ENCODE measurements at regions not wholly inside any gene's neighbourhood (a gene's known extent, or its start where the extent isn't known, plus 50 kb on each side); places are given as distances from the start of the nearest gene placed in this dataset.

DNA sequence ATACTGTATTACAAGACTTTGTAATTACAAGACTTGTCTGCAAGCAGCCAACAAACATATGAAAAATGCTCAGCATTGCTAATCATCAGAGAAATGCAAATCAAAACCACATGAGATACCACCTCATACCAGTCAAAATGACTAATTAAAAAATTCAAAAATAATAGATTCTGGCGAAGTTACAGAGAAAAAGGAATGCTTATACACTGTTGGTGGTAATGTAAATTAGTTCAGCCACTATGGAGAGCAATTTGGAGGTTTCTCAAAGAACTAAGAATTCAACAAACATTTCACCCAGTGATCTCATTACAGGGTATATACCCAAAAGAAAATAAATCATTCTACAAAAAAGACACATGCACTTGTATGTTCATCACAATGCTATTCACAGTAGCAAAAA, 617.5 kb upstream of the CCDC54 start:
- no peak overlapping the region for H3K4me3 ChIP-seq (ENCODE audit: low read length)
- no peaks in the 10 kb centered on the region for H3K27me3 ChIP-seq (ENCODE audit: control insufficient read depth, insufficient read depth)
- no peak for ATAC-seq
- no peak overlapping the region for H3K27ac ChIP-seq (ENCODE audit: low read length)
- intact Hi-C loops (cut with DNase I) = no loop called here
- no peak for DNase-seq
- no peaks in the 10 kb centered on the region for H3K9me3 ChIP-seq (ENCODE audit: control insufficient read depth, low read length)
- 80% methylated on average over 1 of the region's 1 CpG for whole genome bisulfite sequencing
- H3K4me1 ChIP-seq (ENCODE audit: control insufficient read depth, insufficient read depth, low read length) = no peaks in the 10 kb centered on the region

DNA sequence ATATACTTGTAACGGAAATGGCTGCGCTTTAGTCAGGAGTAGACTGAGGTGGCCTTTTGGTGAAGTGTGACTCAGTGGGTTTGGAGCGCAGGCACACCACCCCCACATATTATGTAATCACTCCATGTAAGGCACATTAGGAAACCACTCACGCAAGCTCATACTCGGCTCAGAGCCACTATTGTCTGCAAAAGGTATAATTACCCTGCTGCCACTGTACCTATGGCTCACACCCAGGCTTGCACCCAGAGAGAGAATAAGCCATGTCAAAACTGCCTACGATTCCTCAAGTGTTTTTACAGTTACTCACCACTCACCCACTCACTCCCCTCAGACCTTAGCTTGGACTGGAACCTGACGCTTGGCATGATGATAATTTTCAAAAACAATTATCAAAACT, 611.9 kb upstream of the CCDC54 start:
- WGBS = 84% methylated on average over 7 of the region's 7 CpGs
- no peak for DNase-seq
- H3K27me3 ChIP-seq (ENCODE audit: control insufficient read depth, insufficient read depth) = no peaks in the 10 kb centered on the region
- H3K4me3 ChIP-seq (ENCODE audit: low read length) = no peak overlapping the region
- H3K27ac ChIP-seq (ENCODE audit: low read length) = no peak overlapping the region
- ATAC-seq = no peak
- H3K4me1 ChIP-seq (ENCODE audit: control insufficient read depth, insufficient read depth, low read length) = no peaks in the 10 kb centered on the region
- intact Hi-C loops (cut with DNase I) = no loop called here
- H3K9me3 ChIP-seq (ENCODE audit: control insufficient read depth, low read length) = no peaks in the 10 kb centered on the region

DNA sequence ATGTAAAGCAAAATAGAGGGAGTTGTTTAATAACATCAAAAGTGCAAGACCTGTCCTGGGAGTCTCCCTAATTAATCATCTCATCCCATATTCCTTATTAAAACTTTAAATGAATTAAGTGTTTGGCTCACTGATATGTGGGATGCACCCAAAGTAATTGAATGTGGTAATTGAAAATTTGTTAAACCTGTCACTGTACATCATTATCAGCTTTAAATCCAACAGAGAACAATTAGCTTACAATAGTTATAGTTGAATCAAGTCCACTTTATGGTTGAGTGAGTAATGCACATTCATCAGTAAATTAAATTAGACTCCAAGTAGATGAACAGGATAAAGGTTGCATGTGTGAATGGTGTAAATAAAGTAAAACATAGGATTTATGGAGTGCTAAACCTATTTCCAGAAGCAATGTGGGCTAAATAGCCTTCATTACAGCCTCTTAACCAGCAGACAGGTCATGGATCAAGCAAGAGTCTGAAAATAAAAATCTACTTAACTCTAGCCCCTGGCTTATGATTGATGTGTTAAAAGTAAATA, 608.2 kb upstream of the CCDC54 start:
- no peaks in the 10 kb centered on the region for H3K9me3 ChIP-seq (ENCODE audit: control insufficient read depth, low read length)
- ATAC-seq (no peak), DNase-seq (no peak)
- H3K4me1 ChIP-seq (ENCODE audit: control insufficient read depth, insufficient read depth, low read length) = no peaks in the 10 kb centered on the region
- no peak overlapping the region for H3K27ac ChIP-seq (ENCODE audit: low read length)
- intact Hi-C loops (cut with DNase I) = no loop called here
- no peaks in the 10 kb centered on the region for H3K27me3 ChIP-seq (ENCODE audit: control insufficient read depth, insufficient read depth)
- no peak overlapping the region for H3K4me3 ChIP-seq (ENCODE audit: low read length)

DNA sequence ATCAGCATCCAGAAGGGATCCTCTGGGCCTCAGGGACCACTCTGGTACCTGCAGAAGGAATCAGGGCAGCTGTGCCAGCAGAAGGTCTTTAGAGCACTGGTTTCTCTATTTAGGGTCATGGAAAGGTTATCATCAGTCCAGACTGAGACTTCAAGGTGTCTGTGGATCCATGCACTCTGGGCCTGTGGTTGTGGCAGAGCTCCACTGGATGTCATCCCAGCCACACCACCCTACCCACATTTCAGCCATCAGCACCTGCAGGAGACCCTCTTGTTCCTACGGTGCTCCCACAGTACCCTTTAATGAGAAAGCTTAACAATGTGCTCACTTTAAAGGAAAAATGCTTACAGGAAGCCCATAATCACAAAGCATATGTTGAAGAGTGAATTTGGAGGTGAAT, 603.4 kb upstream of the CCDC54 start:
- DNase-seq (no peak), ATAC-seq (no peak)
- Histone ChIP-seq H3K27ac (ENCODE audit: low read length) (no peak overlapping the region), H3K4me3 (ENCODE audit: low read length) (no peak overlapping the region), H3K27me3 (ENCODE audit: control insufficient read depth, insufficient read depth) (no peaks in the 10 kb centered on the region), H3K9me3 (ENCODE audit: control insufficient read depth, low read length) (no peaks in the 10 kb centered on the region), H3K4me1 (ENCODE audit: control insufficient read depth, insufficient read depth, low read length) (no peaks in the 10 kb centered on the region)
- intact Hi-C loops (cut with DNase I) = no loop called here
- WGBS = 69% methylated on average over 1 of the region's 1 CpG

DNA sequence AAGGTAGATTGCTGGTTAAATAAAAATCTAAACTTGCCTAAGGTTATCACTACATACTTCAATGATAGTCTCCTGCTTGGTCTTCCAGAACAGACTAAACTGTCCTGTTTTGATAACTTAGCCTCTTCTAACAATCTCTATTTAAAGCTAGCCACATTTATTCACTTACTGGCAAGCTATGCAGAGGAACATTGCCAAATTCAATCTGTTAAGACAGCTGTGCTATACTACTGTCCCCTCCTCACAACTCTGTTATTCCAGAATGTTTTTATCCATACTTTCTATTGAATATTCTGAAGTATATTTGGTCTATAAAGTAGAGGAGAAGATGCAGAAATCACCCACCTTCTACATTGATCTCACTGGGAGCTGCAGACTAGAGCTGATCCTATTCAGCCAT, 594.0 kb upstream of the CCDC54 start:
- no peak for DNase-seq
- no peaks in the 10 kb centered on the region for H3K4me1 ChIP-seq (ENCODE audit: control insufficient read depth, insufficient read depth, low read length)
- no peaks in the 10 kb centered on the region for H3K9me3 ChIP-seq (ENCODE audit: control insufficient read depth, low read length)
- no peak overlapping the region for H3K27ac ChIP-seq (ENCODE audit: low read length)
- no peak overlapping the region for H3K4me3 ChIP-seq (ENCODE audit: low read length)
- no peak for ATAC-seq
- no peaks in the 10 kb centered on the region for H3K27me3 ChIP-seq (ENCODE audit: control insufficient read depth, insufficient read depth)
- intact Hi-C loops (cut with DNase I) = no loop called here

DNA sequence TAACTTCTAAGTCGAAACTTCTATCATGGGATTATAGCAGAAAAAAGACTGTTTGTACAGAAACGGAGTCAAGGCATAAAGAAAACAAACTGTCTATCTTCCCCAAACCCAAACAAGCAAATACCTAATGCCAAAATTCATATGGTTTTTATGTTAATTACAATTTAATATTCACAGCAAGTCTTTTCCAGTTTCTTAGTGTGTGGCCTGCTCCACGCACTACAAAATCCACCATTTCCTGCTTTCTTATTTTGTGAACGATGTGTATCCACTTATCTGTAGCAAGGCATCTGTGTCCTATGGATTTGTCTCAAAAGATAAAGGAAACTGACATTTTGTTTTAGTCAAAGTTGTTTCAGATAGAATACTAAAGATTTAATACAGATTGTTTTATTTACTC, 588.0 kb upstream of the CCDC54 start:
- no peak overlapping the region for H3K4me3 ChIP-seq (ENCODE audit: low read length)
- H3K27me3 ChIP-seq (ENCODE audit: control insufficient read depth, insufficient read depth) = no peaks in the 10 kb centered on the region
- intact Hi-C loops (cut with DNase I) = no loop called here
- ATAC-seq (no peak), DNase-seq (no peak)
- no peaks in the 10 kb centered on the region for H3K4me1 ChIP-seq (ENCODE audit: control insufficient read depth, insufficient read depth, low read length)
- no peak overlapping the region for H3K27ac ChIP-seq (ENCODE audit: low read length)
- no peaks in the 10 kb centered on the region for H3K9me3 ChIP-seq (ENCODE audit: control insufficient read depth, low read length)
- WGBS = 74% methylated on average over 4 of the region's 4 CpGs

DNA sequence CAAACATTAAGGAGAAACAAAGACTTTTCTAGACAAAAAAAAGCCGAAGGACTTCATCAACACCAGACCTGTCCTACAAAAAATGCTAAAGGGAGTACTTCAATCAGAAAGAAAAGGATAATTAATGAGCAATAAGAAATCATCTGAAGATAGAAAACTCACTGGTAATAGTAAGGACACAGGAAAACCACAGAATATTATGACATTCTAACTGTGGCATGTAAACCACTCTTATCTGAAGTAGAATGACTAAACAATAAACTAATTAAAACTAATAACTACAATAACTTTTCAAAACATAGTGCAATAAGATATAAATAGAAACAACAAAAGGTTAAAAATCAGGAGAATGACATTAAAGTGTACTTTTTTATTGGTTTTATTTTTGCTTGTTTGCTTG, 584.5 kb upstream of the CCDC54 start:
- Histone ChIP-seq H3K27ac (ENCODE audit: low read length) (no peak overlapping the region), H3K9me3 (ENCODE audit: control insufficient read depth, low read length) (no peaks in the 10 kb centered on the region), H3K27me3 (ENCODE audit: control insufficient read depth, insufficient read depth) (no peaks in the 10 kb centered on the region), H3K4me3 (ENCODE audit: low read length) (no peak overlapping the region), H3K4me1 (ENCODE audit: control insufficient read depth, insufficient read depth, low read length) (no peaks in the 10 kb centered on the region)
- intact Hi-C loops (cut with DNase I) = no loop called here
- no peak for ATAC-seq
- 92% methylated on average over 1 of the region's 1 CpG for WGBS
- no peak for DNase-seq

DNA sequence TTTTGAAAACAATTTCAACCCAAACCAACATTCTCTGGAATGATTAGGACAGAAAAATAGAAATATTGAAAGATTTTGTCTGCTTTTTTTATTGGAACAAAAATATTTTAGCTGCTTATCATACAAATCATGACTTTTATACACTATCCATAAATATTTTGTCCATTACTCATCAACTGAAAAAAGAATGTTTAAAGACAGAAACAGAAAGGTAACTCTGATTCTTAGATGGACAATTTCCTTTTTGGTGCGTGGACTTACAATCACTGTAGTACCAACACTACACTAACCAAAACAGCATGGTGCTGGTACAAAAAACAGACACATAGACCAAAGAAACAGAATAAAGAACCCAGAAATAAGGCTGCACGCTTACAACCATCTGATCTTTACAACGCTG, 582.8 kb upstream of the CCDC54 start:
- no peaks in the 10 kb centered on the region for H3K4me1 ChIP-seq (ENCODE audit: control insufficient read depth, insufficient read depth, low read length)
- H3K9me3 ChIP-seq (ENCODE audit: control insufficient read depth, low read length) = no peaks in the 10 kb centered on the region
- ATAC-seq (no peak), DNase-seq (no peak)
- intact Hi-C loops (cut with DNase I) = no loop called here
- H3K27me3 ChIP-seq (ENCODE audit: control insufficient read depth, insufficient read depth) = no peaks in the 10 kb centered on the region
- no peak overlapping the region for H3K27ac ChIP-seq (ENCODE audit: low read length)
- WGBS = 95% methylated on average over 3 of the region's 3 CpGs
- no peak overlapping the region for H3K4me3 ChIP-seq (ENCODE audit: low read length)

DNA sequence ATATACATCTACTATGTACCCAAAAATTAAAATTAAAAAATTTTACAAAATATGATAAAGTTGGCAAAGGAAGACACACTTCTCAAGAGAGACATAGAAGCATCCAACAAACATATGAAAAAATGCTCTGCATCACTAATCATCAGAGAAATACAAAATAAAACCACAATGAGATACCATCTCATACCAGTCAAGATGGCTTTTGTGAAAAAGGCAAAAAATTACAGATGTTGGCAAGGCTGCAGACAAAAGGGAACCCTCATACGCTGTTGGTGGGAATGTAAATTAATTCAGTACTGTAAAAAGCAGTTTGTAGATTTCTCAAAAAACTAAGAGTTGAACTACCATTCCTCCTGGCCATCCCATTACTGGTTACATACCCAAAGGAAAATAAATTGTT, 581.7 kb upstream of the CCDC54 start:
- Histone ChIP-seq H3K4me1 (ENCODE audit: control insufficient read depth, insufficient read depth, low read length) (no peaks in the 10 kb centered on the region), H3K27ac (ENCODE audit: low read length) (no peak overlapping the region), H3K27me3 (ENCODE audit: control insufficient read depth, insufficient read depth) (no peaks in the 10 kb centered on the region), H3K9me3 (ENCODE audit: control insufficient read depth, low read length) (no peaks in the 10 kb centered on the region), H3K4me3 (ENCODE audit: low read length) (no peak overlapping the region)
- DNase-seq = no peak
- ATAC-seq = no peak
- 94% methylated on average over 1 of the region's 1 CpG for WGBS
- intact Hi-C loops (cut with DNase I) = no loop called here

DNA sequence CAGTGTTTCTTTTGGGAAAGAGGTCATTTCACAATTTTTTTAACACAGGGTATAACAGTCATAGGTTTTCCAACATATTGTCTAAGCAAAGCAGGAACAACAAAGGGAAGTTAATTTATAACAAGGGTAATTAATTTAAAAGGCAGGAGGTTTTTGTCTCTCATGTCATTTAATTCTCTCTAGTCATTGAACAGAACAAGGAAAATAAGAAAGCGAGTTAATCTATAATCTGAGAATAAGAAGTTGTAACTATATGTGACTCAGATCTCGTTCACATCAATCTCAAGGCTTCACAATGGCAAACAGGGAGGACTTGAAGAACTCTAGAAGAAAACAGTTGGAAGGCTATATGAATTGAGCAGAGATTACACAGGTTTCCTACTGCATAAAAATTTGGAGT, 579.8 kb upstream of the CCDC54 start:
- Histone ChIP-seq H3K4me1 (ENCODE audit: control insufficient read depth, insufficient read depth, low read length) (no peaks in the 10 kb centered on the region), H3K4me3 (ENCODE audit: low read length) (no peak overlapping the region), H3K27me3 (ENCODE audit: control insufficient read depth, insufficient read depth) (no peaks in the 10 kb centered on the region), H3K27ac (ENCODE audit: low read length) (no peak overlapping the region), H3K9me3 (ENCODE audit: control insufficient read depth, low read length) (no peaks in the 10 kb centered on the region)
- intact Hi-C loops (cut with DNase I) = no loop called here
- no peak for DNase-seq
- 92% methylated on average over 2 of the region's 2 CpGs for WGBS
- no peak for ATAC-seq

DNA sequence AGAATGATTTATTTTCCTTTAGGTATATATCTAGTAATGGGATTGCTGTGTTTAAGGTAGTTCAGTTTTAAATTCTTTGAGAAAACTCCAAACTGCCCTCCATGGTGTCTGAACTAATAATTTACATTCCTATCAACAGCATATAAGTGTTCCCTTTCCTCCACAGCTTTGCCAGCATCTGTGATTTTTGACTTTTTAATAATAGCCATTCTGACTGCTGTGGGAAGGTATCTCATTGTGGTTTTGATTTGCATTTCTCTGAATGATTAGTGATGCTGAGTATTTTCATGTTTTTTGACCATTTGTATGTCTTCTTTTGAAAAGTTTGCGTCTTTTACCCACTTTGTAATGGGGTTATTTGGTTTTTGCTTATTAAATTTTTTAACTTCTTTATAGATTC, 571.6 kb upstream of the CCDC54 start:
- no peak overlapping the region for H3K27ac ChIP-seq (ENCODE audit: low read length)
- no peak for ATAC-seq
- no peaks in the 10 kb centered on the region for H3K27me3 ChIP-seq (ENCODE audit: control insufficient read depth, insufficient read depth)
- H3K9me3 ChIP-seq (ENCODE audit: control insufficient read depth, low read length) = no peaks in the 10 kb centered on the region
- no peaks in the 10 kb centered on the region for H3K4me1 ChIP-seq (ENCODE audit: control insufficient read depth, insufficient read depth, low read length)
- no peak for DNase-seq
- no peak overlapping the region for H3K4me3 ChIP-seq (ENCODE audit: low read length)
- intact Hi-C loops (cut with DNase I) = no loop called here
- 89% methylated on average over 1 of the region's 1 CpG for WGBS

DNA sequence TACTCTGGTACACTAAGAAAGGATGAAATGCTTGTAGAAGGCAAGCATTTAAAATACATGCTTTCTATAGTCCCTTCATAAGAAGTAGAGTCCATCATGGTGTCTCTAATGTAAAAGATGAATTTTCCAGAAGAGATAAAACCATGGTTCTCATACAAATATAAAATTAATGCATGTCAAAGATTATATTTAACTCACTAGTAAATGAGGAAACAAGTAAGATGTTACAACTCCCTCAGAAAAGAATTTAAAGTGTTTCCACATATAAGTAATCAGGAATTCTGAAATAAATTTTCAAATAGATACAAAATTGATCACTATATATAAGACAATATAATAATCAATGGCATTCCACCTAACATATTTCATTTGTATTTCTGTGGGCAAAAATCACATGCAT, 570.3 kb upstream of the CCDC54 start:
- no peaks in the 10 kb centered on the region for H3K9me3 ChIP-seq (ENCODE audit: control insufficient read depth, low read length)
- DNase-seq = no peak
- no peaks in the 10 kb centered on the region for H3K27me3 ChIP-seq (ENCODE audit: control insufficient read depth, insufficient read depth)

More for the DNA sequence above, 570.3 kb upstream of the CCDC54 start:
- no peak for ATAC-seq
- H3K27ac ChIP-seq (ENCODE audit: low read length) = no peak overlapping the region
- no peaks in the 10 kb centered on the region for H3K4me1 ChIP-seq (ENCODE audit: control insufficient read depth, insufficient read depth, low read length)
- no peak overlapping the region for H3K4me3 ChIP-seq (ENCODE audit: low read length)
- intact Hi-C loops (cut with DNase I) = no loop called here

Data from right cardiac atrium (tissue), 5 donors.